HepG2 (cell line): ENCODE measurements at regions not wholly inside any gene's neighbourhood (a gene's known extent, or its start where the extent isn't known, plus 50 kb on each side); places are given as distances from the start of the nearest gene placed in this dataset.

ENCODE experiments used
- ATAC-seq: fragments of 200-7000 bp; cut with Tn5 transposase; 3 replicates; pipeline ENCODE4 v1.9.1; 2020; ENCODE audit warnings: mild to moderate bottlenecking, moderate library complexity
- BruUV-seq: library from RNA; stranded (reverse); fragments of 400-500 nt; replicated peaks from 2 replicates; lab custom pipeline; 2021; lab: Mats Ljungman, UMichigan
- CTCF ChIA-PET: fragments of 300-600 bp; formaldehyde crosslinking; extraction: SDS; loops from one replicate; lab custom pipeline; 2021; ENCODE audit warnings: low total read pairs, inconsistent platforms, low intra/inter-chr PET ratio; lab: Yijun Ruan, JAX
- POLR2A ChIA-PET: fragments of 350-600 bp; sonication (Branson Sonifier 250); formaldehyde crosslinking; loops from one replicate; lab custom pipeline; 2020; ENCODE audit warnings: antibody characterized with exemption, inconsistent platforms; lab: Yijun Ruan, JAX
- DNase-seq: peaks from one replicate; pipeline ENCODE4 v3.0.0-alpha.2; 2015; ENCODE audit warnings: low spot score
- FAIRE-seq: peaks from 3 replicates; lab custom pipeline; 2011; peaks lifted over from hg19 to GRCh38; lab: Jason Lieb, UNC
- H2AFZ ChIP-seq: one replicate; pipeline ENCODE4 v1.6.1; 2011; ENCODE audit warnings: low read length, inconsistent platforms
- H3K27ac ChIP-seq: fragments of 300-600 bp; 3 replicates; pipeline ENCODE4 v1.8.0; 2011; ENCODE audit warnings: mixed run types, mild to moderate bottlenecking, mixed read lengths, low read length, inconsistent platforms; ENCODE audit not compliant: insufficient read depth; ENCODE audit errors: extremely low read length
- H3K27me3 ChIP-seq, 2 experiments: fragments of 200-600 bp in 1 of 2; 2 replicates in 1 of 2; 3 replicates in 1 of 2; pipeline versions ENCODE4 v1.6.0 to v1.8.0; 2011; ENCODE audit warnings: low read length in 2 of 2, mild to moderate bottlenecking in 2 of 2, moderate library complexity in 2 of 2, inconsistent platforms in 1 of 2; ENCODE audit not compliant: insufficient read depth in 2 of 2, control insufficient read depth in 1 of 2
- H3K36me3 ChIP-seq, 2 experiments: fragments of 200-600 bp in 1 of 2; replicated peaks in 1 of 2; 2 replicates in 1 of 2; 3 replicates in 1 of 2; pipeline versions ENCODE4 v1.5.1 to v1.8.0; 2011; ENCODE audit warnings: low read length in 2 of 2, inconsistent platforms in 1 of 2; ENCODE audit not compliant: insufficient read depth in 2 of 2, control insufficient read depth in 1 of 2
- H3K4me1 ChIP-seq: 2 replicates; pipeline ENCODE4 v1.5.1; 2012; ENCODE audit warnings: low read length, inconsistent platforms; ENCODE audit not compliant: insufficient read depth
- H3K4me2 ChIP-seq: 2 replicates; pipeline ENCODE4 v1.6.0; 2011; ENCODE audit warnings: low read depth, low read length, inconsistent platforms
- H3K4me3 ChIP-seq, 3 experiments: fragments of 200-600 bp in 1 of 3; sonication (generic), shearing (Covaris generic) in 1 of 3; replicated peaks in 1 of 3; 2 replicates each; pipeline ENCODE4 v1.5.1; 2011 to 2016; ENCODE audit warnings: low read length in 3 of 3, inconsistent platforms in 2 of 3, low read depth in 2 of 3, mild to moderate bottlenecking in 2 of 3, control low read depth in 1 of 3, mixed read lengths in 1 of 3; ENCODE audit not compliant: insufficient read depth in 1 of 3
- H3K79me2 ChIP-seq: one replicate; pipeline ENCODE4 v1.6.1; 2011; ENCODE audit warnings: low read length, inconsistent platforms; ENCODE audit not compliant: insufficient read depth
- H3K9ac ChIP-seq: 2 replicates; pipeline ENCODE4 v1.6.0; 2011; ENCODE audit warnings: mild to moderate bottlenecking, low read depth, low read length, inconsistent platforms; ENCODE audit not compliant: insufficient read depth
- H3K9me3 ChIP-seq: 2 replicates; pipeline ENCODE4 v1.5.1; 2012; ENCODE audit warnings: mild to moderate bottlenecking, low read length
- H4K20me1 ChIP-seq: 2 replicates; pipeline ENCODE4 v1.6.0; 2011; ENCODE audit warnings: inconsistent platforms, mild to moderate bottlenecking, low read length, moderate library complexity; ENCODE audit not compliant: insufficient read depth
- E2F1 ChIP-seq: sonication (generic); formaldehyde crosslinking; IDR thresholded peaks from 2 replicates; pipeline ENCODE4 v1.5.0; 2020; ENCODE audit warnings: missing genetic modification reagents
- GTF3A ChIP-seq: sonication (generic); formaldehyde crosslinking; conservative IDR thresholded peaks from 2 replicates; pipeline ENCODE4 v1.4.0; 2020; ENCODE audit warnings: mild to moderate bottlenecking, missing genetic modification reagents
- MED13 ChIP-seq: sonication (generic); formaldehyde crosslinking; IDR thresholded peaks from 2 replicates; pipeline ENCODE4 v1.5.0; 2020; ENCODE audit warnings: missing genetic modification reagents
- NCOA2 ChIP-seq: sonication (generic); formaldehyde crosslinking; IDR thresholded peaks from 2 replicates; pipeline ENCODE4 v1.8.0; 2022; ENCODE audit warnings: inconsistent platforms
- RFX5 ChIP-seq: IDR thresholded peaks from 2 replicates; pipeline ENCODE4 v1.6.1; 2011; ENCODE audit warnings: low read depth, low read length, improper control_type of control experiment
- SNAPC4 ChIP-seq: sonication (generic); formaldehyde crosslinking; IDR thresholded peaks from 2 replicates; pipeline ENCODE4 v1.4.0; 2020; ENCODE audit warnings: mild to moderate bottlenecking, missing genetic modification reagents
- ZBTB33 ChIP-seq: sonication (generic); formaldehyde crosslinking; IDR thresholded peaks from 2 replicates; pipeline ENCODE4 v1.4.0; 2020; ENCODE audit warnings: missing genetic modification reagents
- ZNF235 ChIP-seq: sonication (generic); formaldehyde crosslinking; IDR thresholded peaks from 2 replicates; pipeline ENCODE4 v1.8.1; 2023; ENCODE audit warnings: mild to moderate bottlenecking, missing genetic modification reagents, borderline replicate concordance
- ZNF530 ChIP-seq: sonication (generic); formaldehyde crosslinking; IDR thresholded peaks from 2 replicates; pipeline ENCODE4 v1.5.0; 2020; ENCODE audit warnings: low read depth, mild to moderate bottlenecking, missing genetic modification reagents
- in situ Hi-C: cut with HindIII; loops from 2 replicates; pipeline ENCODE4 v1.10.0; 2017; ENCODE audit warnings: low pct_unique_long_range_greater_than_20kb; ENCODE audit not compliant: extremely low pct_ligation_motif_present
- intact Hi-C: fragments of 100-400 bp; cut with micrococcal nuclease; formaldehyde crosslinking; loops from one replicate; pipeline ENCODE4 v1.10.0; 2022; ENCODE audit not compliant: unreplicated experiment
- TF ChIP-seq, protein P1 (sequence below): sonication (generic); formaldehyde crosslinking; IDR thresholded peaks from 2 replicates; pipeline ENCODE4 v1.8.0; 2022; ENCODE audit warnings: mild to moderate bottlenecking, missing genetic modification reagents, moderate library complexity
- TF ChIP-seq, protein P2 (sequence below): sonication (generic); formaldehyde crosslinking; IDR thresholded peaks from 2 replicates; pipeline ENCODE4 v1.4.0; 2020; ENCODE audit warnings: missing genetic modification reagents, mild to moderate bottlenecking, borderline replicate concordance

- H3K79me2 ChIP-seq: no peaks in the 10 kb centered on the region
- H3K9ac ChIP-seq: no peak overlapping the region
- POLR2A ChIA-PET: no interaction called here
- in situ Hi-C loops: no loop called here
- H3K4me2 ChIP-seq: no peak overlapping the region
- BruUV-seq: no TSS peak
- H3K36me3 ChIP-seq: no peaks in the 10 kb centered on the region
- no peaks in the 10 kb centered on the region for H4K20me1 ChIP-seq
- no peak for FAIRE-seq
- H3K4me3 ChIP-seq: no peak overlapping the region
- H3K4me1 ChIP-seq: no peaks in the 10 kb centered on the region
- DNase-seq: no peak
- no peaks in the 10 kb centered on the region; a peak in 1 of 5 replicates for H3K27me3 ChIP-seq
- H3K9me3 ChIP-seq: no peaks in the 10 kb centered on the region
- ATAC-seq: no peak
- H3K27ac ChIP-seq: no peak overlapping the region
- intact Hi-C loops: no loop called here
- CTCF ChIA-PET: no interaction called here
- no peak overlapping the region for H2AFZ ChIP-seq
- no peak for TF ChIP-seq ZNF235
- no peak for TF ChIP-seq SNAPC4 (CRISPR knock-in tag)
- no peak for TF ChIP-seq GTF3A
- TF ChIP-seq NCOA2: no peak
- TF ChIP-seq, protein P1, sequence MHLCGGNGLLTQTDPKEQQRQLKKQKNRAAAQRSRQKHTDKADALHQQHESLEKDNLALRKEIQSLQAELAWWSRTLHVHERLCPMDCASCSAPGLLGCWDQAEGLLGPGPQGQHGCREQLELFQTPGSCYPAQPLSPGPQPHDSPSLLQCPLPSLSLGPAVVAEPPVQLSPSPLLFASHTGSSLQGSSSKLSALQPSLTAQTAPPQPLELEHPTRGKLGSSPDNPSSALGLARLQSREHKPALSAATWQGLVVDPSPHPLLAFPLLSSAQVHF (CRISPR knock-in tag): no peak
- TF ChIP-seq ZNF530 (CRISPR knock-in tag): no peak
- no peak for TF ChIP-seq RFX5
- TF ChIP-seq, protein P2, sequence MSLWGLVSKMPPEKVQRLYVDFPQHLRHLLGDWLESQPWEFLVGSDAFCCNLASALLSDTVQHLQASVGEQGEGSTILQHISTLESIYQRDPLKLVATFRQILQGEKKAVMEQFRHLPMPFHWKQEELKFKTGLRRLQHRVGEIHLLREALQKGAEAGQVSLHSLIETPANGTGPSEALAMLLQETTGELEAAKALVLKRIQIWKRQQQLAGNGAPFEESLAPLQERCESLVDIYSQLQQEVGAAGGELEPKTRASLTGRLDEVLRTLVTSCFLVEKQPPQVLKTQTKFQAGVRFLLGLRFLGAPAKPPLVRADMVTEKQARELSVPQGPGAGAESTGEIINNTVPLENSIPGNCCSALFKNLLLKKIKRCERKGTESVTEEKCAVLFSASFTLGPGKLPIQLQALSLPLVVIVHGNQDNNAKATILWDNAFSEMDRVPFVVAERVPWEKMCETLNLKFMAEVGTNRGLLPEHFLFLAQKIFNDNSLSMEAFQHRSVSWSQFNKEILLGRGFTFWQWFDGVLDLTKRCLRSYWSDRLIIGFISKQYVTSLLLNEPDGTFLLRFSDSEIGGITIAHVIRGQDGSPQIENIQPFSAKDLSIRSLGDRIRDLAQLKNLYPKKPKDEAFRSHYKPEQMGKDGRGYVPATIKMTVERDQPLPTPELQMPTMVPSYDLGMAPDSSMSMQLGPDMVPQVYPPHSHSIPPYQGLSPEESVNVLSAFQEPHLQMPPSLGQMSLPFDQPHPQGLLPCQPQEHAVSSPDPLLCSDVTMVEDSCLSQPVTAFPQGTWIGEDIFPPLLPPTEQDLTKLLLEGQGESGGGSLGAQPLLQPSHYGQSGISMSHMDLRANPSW: no peak
- no peak for TF ChIP-seq MED13 (CRISPR knock-in tag)
- TF ChIP-seq ZBTB33 (CRISPR knock-in tag): no peak
- TF ChIP-seq E2F1: no peak
These were observed 334.9 kb upstream of the DAB2 start for GRCh38 chr5:39759701-39760100.
